ENCODE measurements at regions not wholly inside any gene's neighbourhood (a gene's known extent, or its start where the extent isn't known, plus 50 kb on each side); places are given as distances from the start of the nearest gene placed in this dataset.

DNA sequence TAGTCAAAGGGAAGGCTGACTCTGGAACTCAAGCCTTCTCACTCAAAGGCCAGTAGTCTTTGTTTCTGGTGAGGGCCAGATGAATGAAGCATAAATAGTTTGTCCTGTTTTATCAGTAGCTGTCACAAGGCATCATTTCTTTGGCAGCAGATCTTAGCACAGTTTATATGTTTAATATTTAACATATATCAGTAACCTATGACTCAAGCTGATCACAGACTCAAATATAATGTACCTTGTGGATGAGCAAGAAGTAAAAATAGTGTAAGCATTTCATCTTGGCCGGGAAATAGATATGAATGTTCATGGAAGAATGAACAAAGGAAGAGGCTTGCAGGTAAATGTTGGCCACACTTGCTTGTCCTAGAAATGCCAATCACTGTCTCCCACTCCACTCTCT is 158.3 kb upstream of the BMP4 start:
- peaks cover 0 to 2% (median 0%) of the 10 kb centered on the region in 4 donors for H3K4me1 ChIP-seq
- no peaks in the 10 kb centered on the region for H3K36me3 ChIP-seq
- H3K9me3 ChIP-seq: no peaks in the 10 kb centered on the region
- H3K27me3 ChIP-seq: no peaks in the 10 kb centered on the region
- H3K4me3 ChIP-seq: no peak overlapping the region
- ATAC-seq: no peak
- DNase-seq: no peak
- intact Hi-C loops (cut with DNase I): no loop called here
- WGBS (ENCODE audit: insufficient coverage, low coverage, low lambda C conversion rate, missing lambda C conversion rate): 67% methylated on average over 1 of the region's 1 CpG
- TF ChIP-seq, protein P1, sequence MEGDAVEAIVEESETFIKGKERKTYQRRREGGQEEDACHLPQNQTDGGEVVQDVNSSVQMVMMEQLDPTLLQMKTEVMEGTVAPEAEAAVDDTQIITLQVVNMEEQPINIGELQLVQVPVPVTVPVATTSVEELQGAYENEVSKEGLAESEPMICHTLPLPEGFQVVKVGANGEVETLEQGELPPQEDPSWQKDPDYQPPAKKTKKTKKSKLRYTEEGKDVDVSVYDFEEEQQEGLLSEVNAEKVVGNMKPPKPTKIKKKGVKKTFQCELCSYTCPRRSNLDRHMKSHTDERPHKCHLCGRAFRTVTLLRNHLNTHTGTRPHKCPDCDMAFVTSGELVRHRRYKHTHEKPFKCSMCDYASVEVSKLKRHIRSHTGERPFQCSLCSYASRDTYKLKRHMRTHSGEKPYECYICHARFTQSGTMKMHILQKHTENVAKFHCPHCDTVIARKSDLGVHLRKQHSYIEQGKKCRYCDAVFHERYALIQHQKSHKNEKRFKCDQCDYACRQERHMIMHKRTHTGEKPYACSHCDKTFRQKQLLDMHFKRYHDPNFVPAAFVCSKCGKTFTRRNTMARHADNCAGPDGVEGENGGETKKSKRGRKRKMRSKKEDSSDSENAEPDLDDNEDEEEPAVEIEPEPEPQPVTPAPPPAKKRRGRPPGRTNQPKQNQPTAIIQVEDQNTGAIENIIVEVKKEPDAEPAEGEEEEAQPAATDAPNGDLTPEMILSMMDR (IDR thresholded peaks at IDR 0.05): no peak
- no peak for TF ChIP-seq POLR2A (IDR thresholded peaks at IDR 0.05)
- H3K27ac ChIP-seq: no peak overlapping the region

DNA sequence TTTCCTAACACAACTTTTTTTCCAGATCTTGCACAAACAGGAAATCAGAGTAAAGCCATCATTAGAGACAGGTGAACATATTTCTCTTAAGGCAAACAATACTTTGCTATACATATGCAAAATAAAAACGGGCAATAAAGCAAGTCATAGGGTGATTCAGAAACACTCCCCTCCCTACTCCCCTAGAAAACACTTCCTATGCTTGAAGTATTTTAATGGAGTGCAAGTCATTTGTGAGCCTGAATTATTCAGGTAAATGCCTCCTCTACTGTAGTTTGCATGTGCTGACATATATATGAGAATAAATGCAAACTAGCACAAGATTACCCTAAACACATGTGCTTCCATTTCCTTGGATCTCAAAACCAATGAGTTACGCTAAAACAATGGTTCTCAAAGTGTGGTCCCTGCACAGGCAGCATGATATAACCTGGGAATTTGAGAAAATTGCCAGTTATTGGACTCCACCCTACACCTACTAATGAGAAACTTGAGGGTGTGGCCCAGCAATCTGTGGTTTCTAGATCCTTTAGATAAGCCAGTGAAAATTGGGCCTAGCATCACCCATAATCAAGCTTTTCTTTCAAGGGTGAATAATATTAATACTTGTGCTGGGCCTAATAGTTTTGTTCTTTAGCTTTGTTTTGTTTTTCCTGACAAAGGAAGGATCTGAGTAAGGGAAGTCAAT is 159.7 kb upstream of the BMP4 start:
- no peak overlapping the region for H3K27ac ChIP-seq
- 57% methylated on average over 2 of the region's 2 CpGs for WGBS (ENCODE audit: insufficient coverage, low coverage, low lambda C conversion rate, missing lambda C conversion rate)
- ATAC-seq: no peak
- intact Hi-C loops (cut with DNase I): no loop called here
- DNase-seq: no peak
- H3K4me3 ChIP-seq: no peak overlapping the region
- H3K4me1 ChIP-seq: peaks cover 0 to 2% (median 0%) of the 10 kb centered on the region in 4 donors
- no peaks in the 10 kb centered on the region for H3K36me3 ChIP-seq
- TF ChIP-seq, protein P1 (IDR thresholded peaks at IDR 0.05): no peak
- TF ChIP-seq POLR2A (IDR thresholded peaks at IDR 0.05): no peak
- H3K27me3 ChIP-seq: no peaks in the 10 kb centered on the region
- H3K9me3 ChIP-seq: no peaks in the 10 kb centered on the region

DNA sequence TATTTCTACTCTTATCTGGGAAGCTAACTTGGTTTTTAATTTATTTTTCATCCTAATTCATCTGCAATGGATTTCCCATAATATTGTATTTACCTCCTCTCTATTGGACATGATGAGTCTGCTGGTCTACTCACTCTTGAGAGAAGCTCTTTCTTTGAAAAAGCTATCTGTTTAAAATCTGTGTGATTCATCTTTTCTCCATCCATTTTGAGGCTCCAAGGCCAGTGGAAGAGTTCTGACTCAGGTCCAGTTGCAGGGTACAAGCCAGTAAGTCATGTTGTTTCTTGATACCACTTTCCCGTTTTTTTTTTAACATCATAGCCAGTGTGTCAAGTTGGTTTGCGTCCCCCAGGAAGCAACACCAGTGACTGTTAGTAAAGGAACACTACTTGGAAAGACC is 160.3 kb upstream of the BMP4 start:
- no peak for ATAC-seq

DNA sequence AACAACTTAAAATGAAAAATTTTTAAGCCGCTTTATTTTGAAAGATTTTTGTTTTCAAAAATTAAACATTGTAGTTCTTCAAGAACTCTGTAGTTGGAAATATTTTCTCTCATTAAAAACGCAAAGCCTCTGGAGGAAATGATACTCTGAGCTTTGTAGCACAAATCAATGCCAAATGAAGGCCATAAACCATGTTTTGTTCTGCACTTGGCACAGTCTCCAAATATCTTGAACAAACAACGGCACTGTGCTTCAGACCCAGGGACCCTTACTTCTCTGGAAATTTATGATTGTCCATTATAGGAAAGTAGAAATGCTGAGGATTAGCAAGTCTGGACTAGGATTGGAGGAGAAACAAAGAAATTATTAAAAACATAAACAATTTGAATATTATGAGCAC is 160.8 kb upstream of the BMP4 start:
- intact Hi-C loops (cut with DNase I): no loop called here
- TF ChIP-seq, protein P1 (IDR thresholded peaks at IDR 0.05): no peak
- no peak for TF ChIP-seq POLR2A (IDR thresholded peaks at IDR 0.05)
- 39% methylated on average over 3 of the region's 3 CpGs for WGBS (ENCODE audit: insufficient coverage, low coverage, low lambda C conversion rate, missing lambda C conversion rate)
- no peak overlapping the region for H3K4me3 ChIP-seq
- no peak overlapping the region for H3K27ac ChIP-seq
- no peaks in the 10 kb centered on the region for H3K27me3 ChIP-seq
- H3K4me1 ChIP-seq: peaks cover 0 to 2% (median 0%) of the 10 kb centered on the region in 4 donors
- H3K36me3 ChIP-seq: no peaks in the 10 kb centered on the region
- DNase-seq: no peak
- H3K9me3 ChIP-seq: no peaks in the 10 kb centered on the region
- no peak for ATAC-seq

More for the DNA sequence above, 160.3 kb upstream of the BMP4 start:
- H3K4me1 ChIP-seq: peaks cover 0 to 2% (median 0%) of the 10 kb centered on the region in 4 donors
- DNase-seq: no peak
- no peak overlapping the region for H3K27ac ChIP-seq
- WGBS (ENCODE audit: insufficient coverage, low coverage, low lambda C conversion rate, missing lambda C conversion rate): 80% methylated on average over 2 of the region's 2 CpGs
- H3K27me3 ChIP-seq: no peaks in the 10 kb centered on the region
- TF ChIP-seq POLR2A (IDR thresholded peaks at IDR 0.05): no peak
- TF ChIP-seq, protein P1 (IDR thresholded peaks at IDR 0.05): no peak
- H3K36me3 ChIP-seq: no peaks in the 10 kb centered on the region
- H3K4me3 ChIP-seq: no peak overlapping the region
- intact Hi-C loops (cut with DNase I): no loop called here
- H3K9me3 ChIP-seq: no peaks in the 10 kb centered on the region

Measured in right lobe of liver (tissue), 6 donors.